ENCODE measurements at regions not wholly inside any gene's neighbourhood (a gene's known extent, or its start where the extent isn't known, plus 50 kb on each side); places are given as distances from the start of the nearest gene placed in this dataset.

GRCh38 chr5:158054223-158055110 is 195.5 kb upstream of the CLINT1 start:
- no peak for TF ChIP-seq CTCF (IDR thresholded peaks at IDR 0.05; ENCODE audit: insufficient read depth, low read length, missing control alignments)

GRCh38 chr5:158051036-158051435 is 192.1 kb upstream of the CLINT1 start:
- DNase-seq (ENCODE audit: low read depth, low spot score): no peak
- CTCF ChIA-PET: interaction anchor here (1.2 to 2.5 kb wide), 3 partner anchors 12 to 1082 kb away, joined by 3 to 7 read pairs (median 7); no protein-coding TSS in a partner anchor
- H3K4me3 ChIP-seq (ENCODE audit: low read depth, low read length): no peak overlapping the region
- POLR2A ChIA-PET: no interaction called here
- TF ChIP-seq CTCF (IDR thresholded peaks at IDR 0.05; ENCODE audit: insufficient read depth, low read length, missing control alignments): no peak

More at GRCh38 chr5:158054223-158055110, 195.5 kb upstream of the CLINT1 start:
- H3K4me3 ChIP-seq (ENCODE audit: low read depth, low read length): no peak overlapping the region
- POLR2A ChIA-PET: no interaction called here
- DNase-seq (ENCODE audit: low read depth, low spot score): no peak
- CTCF ChIA-PET: interaction anchor here (1.0 to 1.8 kb wide), 2 partner anchors 21 to 1078 kb away, joined by 3 to 11 read pairs; no protein-coding TSS in a partner anchor

DNA sequence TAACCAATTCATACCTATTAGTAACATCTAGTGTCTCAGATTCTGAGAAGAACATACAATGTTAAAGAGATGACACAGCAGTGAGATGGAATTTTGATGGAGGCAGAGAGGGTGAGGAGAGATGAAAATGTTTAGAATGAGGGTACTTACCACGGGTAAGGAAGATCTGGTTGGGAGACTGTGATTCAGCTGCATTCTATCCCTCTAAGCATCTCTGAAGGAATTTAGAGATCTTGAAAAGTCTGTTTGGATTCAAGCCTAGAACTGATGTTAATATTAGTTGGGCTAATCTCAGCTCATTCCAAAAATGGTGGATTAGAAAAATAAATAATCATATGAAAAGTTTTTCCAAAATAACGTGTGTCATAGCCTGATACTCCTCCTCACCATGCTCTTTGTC is 191.5 kb upstream of the CLINT1 start:
- TF ChIP-seq CTCF (IDR thresholded peaks at IDR 0.05; ENCODE audit: insufficient read depth, low read length, missing control alignments): no peak
- DNase-seq (ENCODE audit: low read depth, low spot score): no peak
- ChIA-PET CTCF (interaction anchor here (1.3 to 2.5 kb wide), 2 partner anchors 12 to 25 kb away, joined by 7 read pairs; no protein-coding TSS in a partner anchor), POLR2A (no interaction called here)
- H3K4me3 ChIP-seq (ENCODE audit: low read depth, low read length): no peak overlapping the region

DNA sequence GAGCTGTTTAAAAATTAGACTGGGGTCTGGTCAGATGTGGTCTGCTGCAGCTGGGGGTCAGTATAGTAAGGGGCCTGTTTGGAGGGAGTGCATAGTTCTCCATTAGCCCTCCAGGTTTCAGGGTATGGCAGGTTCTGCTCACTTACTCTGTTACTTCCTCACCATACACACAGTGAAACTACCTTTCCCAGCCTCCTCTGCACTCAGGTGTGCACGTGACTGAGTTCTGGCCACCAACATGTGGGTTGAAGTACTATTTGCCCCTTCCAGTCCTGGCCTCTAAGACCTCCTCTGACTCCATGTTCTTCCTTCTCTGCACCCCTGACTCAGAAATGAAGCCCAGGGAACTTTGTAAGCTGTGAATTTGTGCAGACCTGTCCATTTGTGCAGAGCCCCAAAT is 190.5 kb upstream of the CLINT1 start:
- CTCF ChIA-PET: no interaction called here
- POLR2A ChIA-PET: no interaction called here
- H3K4me3 ChIP-seq (ENCODE audit: low read depth, low read length): no peak overlapping the region
- DNase-seq (ENCODE audit: low read depth, low spot score): no peak
- no peak for TF ChIP-seq CTCF (IDR thresholded peaks at IDR 0.05; ENCODE audit: insufficient read depth, low read length, missing control alignments)

- no peak for TF ChIP-seq CTCF (IDR thresholded peaks at IDR 0.05; ENCODE audit: insufficient read depth, low read length, missing control alignments)
- ChIA-PET POLR2A (no interaction called here), CTCF (no interaction called here)
- no peak overlapping the region for H3K4me3 ChIP-seq (ENCODE audit: low read depth, low read length)
- no peak for DNase-seq (ENCODE audit: low read depth, low spot score)
Observed at GRCh38 chr5:158045696-158046095, 186.8 kb upstream of the CLINT1 start.

DNA sequence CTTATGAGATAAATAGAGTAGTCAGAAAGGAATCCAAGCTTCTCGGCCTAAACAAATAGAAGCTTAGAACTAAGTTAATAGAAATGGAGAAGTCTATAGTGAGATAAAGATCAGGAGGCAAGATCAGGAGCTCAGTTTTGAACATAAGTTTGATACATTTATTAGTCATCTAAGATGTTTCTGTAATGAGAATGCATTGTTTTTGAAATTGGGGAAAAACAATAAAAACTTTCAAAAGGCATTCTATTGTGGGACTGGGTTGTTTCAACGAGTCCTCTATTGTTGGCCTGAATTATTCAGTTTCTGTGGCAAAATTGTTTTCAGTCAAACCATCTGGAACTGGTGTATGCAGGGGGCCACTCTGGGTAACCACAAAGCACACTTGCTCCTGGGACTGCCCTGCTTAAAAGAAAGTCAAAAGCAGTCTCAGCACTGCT is 181.0 kb upstream of the CLINT1 start:
- no peak for TF ChIP-seq CTCF (IDR thresholded peaks at IDR 0.05; ENCODE audit: insufficient read depth, low read length, missing control alignments)
- no peak overlapping the region for H3K4me3 ChIP-seq (ENCODE audit: low read depth, low read length)
- ChIA-PET POLR2A (no interaction called here), CTCF (no interaction called here)
- no peak for DNase-seq (ENCODE audit: low read depth, low spot score)
